Stomach (tissue), 4 donors: ENCODE measurements at regions not wholly inside any gene's neighbourhood (a gene's known extent, or its start where the extent isn't known, plus 50 kb on each side); places are given as distances from the start of the nearest gene placed in this dataset.

ENCODE experiments used
- POLR2A ChIP-seq, 4 donors: fragments of 450-650 bp; IDR thresholded peaks; one replicate each; pipeline ENCODE4 v1.6.1; 2016; ENCODE audit warnings: antibody characterized with exemption in 4 of 4, control low read depth in 2 of 4, mild to moderate bottlenecking in 1 of 4, moderate library complexity in 1 of 4
- TF ChIP-seq, protein P1 (sequence below), 7 experiments: fragments of 450-650 bp in 4 of 7; fragments of 200-600 bp in 3 of 7; sonication (generic) in 3 of 7; IDR thresholded peaks; one replicate each; pipeline ENCODE4 v1.5.1; 2016 to 2019; ENCODE audit warnings: antibody characterized with exemption in 7 of 7, control low read depth in 2 of 7, mild to moderate bottlenecking in 1 of 7

DNA sequence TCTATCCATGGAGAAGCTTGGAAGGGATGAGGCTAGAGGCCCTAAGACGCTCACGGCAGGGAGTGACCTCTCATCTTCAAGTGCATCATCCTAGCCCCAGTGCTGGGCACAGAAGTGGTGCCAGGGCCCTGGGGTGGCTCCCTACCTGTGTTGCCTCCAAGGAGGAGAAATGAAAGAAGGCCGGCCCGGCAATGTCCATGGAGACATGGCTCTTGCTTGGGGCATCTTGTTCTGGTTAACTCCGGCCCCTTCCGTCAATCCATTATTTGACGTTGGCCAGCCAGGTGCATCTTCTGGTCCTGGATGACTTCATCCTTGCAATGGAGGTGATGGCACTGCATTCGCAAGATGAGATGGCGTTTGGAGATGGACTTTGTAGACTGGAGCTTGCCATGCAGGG is 83.2 kb upstream of the ALDH1L1 start:
- TF ChIP-seq, protein P1, sequence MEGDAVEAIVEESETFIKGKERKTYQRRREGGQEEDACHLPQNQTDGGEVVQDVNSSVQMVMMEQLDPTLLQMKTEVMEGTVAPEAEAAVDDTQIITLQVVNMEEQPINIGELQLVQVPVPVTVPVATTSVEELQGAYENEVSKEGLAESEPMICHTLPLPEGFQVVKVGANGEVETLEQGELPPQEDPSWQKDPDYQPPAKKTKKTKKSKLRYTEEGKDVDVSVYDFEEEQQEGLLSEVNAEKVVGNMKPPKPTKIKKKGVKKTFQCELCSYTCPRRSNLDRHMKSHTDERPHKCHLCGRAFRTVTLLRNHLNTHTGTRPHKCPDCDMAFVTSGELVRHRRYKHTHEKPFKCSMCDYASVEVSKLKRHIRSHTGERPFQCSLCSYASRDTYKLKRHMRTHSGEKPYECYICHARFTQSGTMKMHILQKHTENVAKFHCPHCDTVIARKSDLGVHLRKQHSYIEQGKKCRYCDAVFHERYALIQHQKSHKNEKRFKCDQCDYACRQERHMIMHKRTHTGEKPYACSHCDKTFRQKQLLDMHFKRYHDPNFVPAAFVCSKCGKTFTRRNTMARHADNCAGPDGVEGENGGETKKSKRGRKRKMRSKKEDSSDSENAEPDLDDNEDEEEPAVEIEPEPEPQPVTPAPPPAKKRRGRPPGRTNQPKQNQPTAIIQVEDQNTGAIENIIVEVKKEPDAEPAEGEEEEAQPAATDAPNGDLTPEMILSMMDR (IDR thresholded peaks at IDR 0.05), result no peak
- no peak for TF ChIP-seq POLR2A (IDR thresholded peaks at IDR 0.05)
